Activated CD8-positive, alpha-beta memory T cell treated with anti-CD3 and anti-CD28 coated beads for 24 hours (primary cell): ENCODE measurements at regions not wholly inside any gene's neighbourhood (a gene's known extent, or its start where the extent isn't known, plus 50 kb on each side); places are given as distances from the start of the nearest gene placed in this dataset.

Source experiments
- DNase-seq: peaks from one replicate; pipeline ENCODE4 v3.0.0-alpha.2; 2020

- DNase-seq = no peak
Measured at GRCh38 chr21:27454234-27454633, 487.3 kb upstream of the ADAMTS5 start.

DNA sequence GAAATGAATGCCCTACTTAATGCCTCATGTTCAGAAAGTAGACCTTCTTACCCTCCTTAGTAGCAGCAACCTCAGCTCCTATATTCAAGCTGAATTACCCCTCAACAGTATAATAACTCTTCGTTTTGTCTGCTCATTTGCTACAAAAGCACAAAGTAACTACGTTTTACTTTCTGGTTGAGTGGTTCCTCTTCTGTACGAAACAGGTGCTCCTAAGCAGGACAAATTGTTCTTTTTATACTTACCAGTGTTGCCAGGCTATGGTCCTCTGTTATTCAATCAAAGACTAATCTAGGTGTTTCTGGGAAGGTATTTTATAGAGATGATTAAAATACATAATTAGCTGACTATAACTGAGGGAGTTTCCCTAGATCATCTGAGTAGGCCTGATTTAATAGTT is 484.2 kb upstream of the ADAMTS5 start:
- DNase-seq = no peak

- DNase-seq = no peak
Measured at GRCh38 chr21:27450216-27450615, 483.3 kb upstream of the ADAMTS5 start.

GRCh38 chr21:27448960-27449359 is 482.1 kb upstream of the ADAMTS5 start:
- no peak for DNase-seq

DNA sequence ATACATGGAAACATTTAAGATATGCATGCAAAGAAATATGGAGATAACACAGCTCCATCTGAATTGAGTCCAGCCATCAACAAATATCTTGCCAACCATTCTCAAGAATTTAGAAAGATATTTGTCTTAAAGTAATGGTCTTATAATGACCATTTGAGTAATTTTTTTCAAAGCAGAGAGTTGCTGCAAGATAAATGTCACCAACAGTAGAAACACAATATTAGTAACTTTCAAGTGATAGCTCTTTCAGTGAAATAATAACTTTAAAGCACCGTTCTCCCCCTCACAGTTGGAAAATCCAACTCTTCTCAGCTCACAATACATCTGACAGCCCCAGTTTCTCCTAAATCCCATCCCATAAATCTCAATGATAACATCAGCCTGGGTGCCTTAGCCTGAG is 481.0 kb upstream of the ADAMTS5 start:
- no peak for DNase-seq

GRCh38 chr21:27429710-27430341 is 462.9 kb upstream of the ADAMTS5 start:
- no peak for DNase-seq

GRCh38 chr21:27426196-27426595 is 459.3 kb upstream of the ADAMTS5 start:
- no peak for DNase-seq

DNA sequence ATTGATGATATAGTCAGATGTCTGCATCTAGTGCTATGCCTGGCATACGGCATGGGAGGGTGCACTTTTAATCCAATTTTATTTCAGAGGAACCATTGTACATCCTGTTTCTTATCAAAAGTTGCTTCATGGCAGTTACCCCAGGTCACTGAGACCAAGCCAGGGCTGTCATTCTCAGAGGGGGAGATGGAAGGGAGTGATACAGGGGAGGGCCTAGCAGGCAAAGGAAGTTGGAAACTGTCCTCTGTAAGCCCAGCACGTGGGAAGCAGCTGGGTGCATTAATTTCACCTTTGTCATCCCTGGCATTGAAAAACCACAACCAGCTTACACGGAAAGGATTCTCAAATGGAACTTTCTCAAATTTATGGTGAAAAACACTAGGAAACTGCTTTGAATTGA is 458.7 kb upstream of the ADAMTS5 start:
- no peak for DNase-seq

DNA sequence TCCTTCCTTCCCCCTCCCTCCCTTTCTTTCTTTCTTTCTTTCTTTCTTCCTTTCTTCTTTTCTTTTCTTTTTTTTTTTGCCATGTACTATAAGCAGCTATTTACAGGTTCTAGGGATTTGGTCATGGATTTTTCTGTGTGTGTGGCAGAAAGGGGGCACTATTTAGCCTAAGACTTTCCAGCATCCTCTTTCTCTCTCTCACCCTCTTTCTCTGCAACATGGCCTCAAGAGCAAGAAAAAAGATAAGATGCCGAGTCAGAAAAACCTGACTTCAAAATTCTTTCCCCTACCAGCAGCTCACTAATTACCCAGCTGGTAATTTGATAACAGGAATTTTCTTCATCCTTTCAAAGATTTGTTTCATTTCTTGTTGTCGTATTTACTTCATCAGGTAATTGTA is 458.3 kb upstream of the ADAMTS5 start:
- DNase-seq = no peak

- DNase-seq = no peak
Measured at GRCh38 chr21:27424601-27425000, 457.7 kb upstream of the ADAMTS5 start.

- DNase-seq = no peak
Measured at GRCh38 chr21:27423906-27424595, 457.2 kb upstream of the ADAMTS5 start.

GRCh38 chr21:27423038-27423437 is 456.1 kb upstream of the ADAMTS5 start:
- DNase-seq = no peak

DNA sequence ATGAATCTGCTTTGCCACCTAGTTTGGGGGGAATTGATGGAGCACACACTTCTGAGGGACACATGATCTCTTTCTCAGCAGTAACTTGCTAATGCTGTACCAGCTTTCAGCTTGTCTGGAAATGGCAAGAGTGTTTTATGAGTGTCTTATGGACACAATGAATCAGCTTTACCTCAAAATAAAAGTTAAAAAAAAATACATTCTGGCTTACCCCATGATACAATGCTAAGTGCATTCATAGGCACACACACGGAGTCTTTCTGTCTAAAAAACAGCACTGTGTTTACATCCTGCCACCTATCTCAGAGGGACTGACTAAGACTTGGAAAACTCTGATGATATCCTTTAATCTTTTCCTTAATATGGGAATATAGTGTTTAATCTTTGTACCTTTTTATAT is 455.5 kb upstream of the ADAMTS5 start:
- no peak for DNase-seq

- no peak for DNase-seq
Measured at GRCh38 chr21:27421654-27422053, 454.8 kb upstream of the ADAMTS5 start.

- DNase-seq = no peak
Measured at GRCh38 chr21:27419153-27419552, 452.3 kb upstream of the ADAMTS5 start.

- DNase-seq = no peak
Measured at GRCh38 chr21:27418346-27418745, 451.5 kb upstream of the ADAMTS5 start.

GRCh38 chr21:27412530-27412929 is 445.6 kb upstream of the ADAMTS5 start:
- no peak for DNase-seq

GRCh38 chr21:27408826-27409225 is 441.9 kb upstream of the ADAMTS5 start:
- DNase-seq = no peak

- no peak for DNase-seq
Measured at GRCh38 chr21:27407271-27407670, 440.4 kb upstream of the ADAMTS5 start.

DNA sequence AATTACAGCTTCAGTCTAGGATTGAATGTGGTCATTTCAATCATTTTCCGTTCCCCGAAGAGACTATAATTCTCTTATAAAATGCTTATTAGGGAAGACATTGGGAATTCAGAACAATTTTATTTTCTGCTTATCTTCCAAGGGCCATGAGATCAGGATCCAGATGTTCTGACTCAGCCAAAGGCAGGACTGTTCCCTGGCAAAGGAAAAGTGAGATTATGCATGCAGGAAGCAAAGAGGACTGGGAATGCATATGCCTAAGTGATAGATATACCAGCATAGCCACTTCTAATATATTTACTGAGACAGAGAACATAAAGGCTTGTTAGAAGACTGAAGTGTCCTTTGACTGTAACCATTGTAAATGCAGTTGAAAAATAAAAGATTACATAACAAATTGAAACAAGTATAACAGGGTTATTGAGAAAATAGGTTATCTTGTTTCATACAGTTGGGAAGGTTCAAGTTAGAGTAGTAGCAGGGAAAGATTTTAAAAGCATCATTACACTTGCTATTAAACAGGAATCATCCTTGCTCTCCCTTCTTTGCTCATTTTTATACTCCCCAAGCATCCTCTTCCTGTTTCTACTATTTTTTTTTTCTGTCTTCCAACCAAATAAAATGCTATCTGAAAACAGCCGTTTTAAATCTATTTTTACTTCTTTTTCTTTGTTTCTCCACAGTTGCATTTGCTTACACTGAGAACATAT is 439.6 kb upstream of the ADAMTS5 start:
- DNase-seq = no peak

DNA sequence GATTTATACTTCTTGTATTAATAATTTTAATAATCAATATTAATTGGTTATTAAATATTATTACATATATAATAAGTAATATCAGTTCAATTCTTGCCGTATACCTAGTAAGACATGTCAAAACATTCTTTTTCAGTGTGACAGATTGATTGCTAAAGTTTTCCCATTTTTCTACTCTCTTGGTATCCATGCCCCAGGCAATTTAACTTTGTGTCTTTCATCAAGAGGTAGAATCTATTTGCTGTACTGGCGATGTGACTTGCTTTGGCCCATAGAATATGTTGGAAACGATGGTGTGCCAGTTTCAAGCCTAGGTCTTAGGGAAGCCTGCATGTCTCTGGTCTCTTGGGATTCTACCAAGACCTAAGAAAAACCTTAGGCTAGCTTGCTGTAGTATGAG is 436.1 kb upstream of the ADAMTS5 start:
- no peak for DNase-seq

- no peak for DNase-seq
Measured at GRCh38 chr21:27400045-27400444, 433.2 kb upstream of the ADAMTS5 start.

- DNase-seq = no peak
Measured at GRCh38 chr21:27397578-27397977, 430.7 kb upstream of the ADAMTS5 start.

DNA sequence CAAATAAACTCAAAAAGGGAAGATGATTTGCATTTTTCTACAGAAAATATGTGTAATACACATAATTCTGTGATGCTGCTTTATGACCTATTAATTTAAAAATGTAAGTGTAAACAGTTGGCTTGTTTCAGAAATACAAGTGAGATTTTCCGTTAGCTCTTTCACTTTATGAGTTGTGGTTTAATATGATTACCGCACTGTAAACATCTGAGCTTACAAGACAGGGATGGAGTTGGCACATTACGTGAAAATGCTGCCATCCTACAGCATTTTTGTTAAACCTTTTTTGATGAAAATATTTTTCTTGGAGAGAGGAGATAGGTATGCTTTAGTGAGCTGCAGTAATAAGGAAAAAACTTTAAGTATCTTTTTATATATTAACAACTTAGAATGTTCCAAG is 426.8 kb upstream of the ADAMTS5 start:
- no peak for DNase-seq
